ACHN (cell line): ENCODE measurements at regions not wholly inside any gene's neighbourhood (a gene's known extent, or its start where the extent isn't known, plus 50 kb on each side); places are given as distances from the start of the nearest gene placed in this dataset.

Experiments
- DNase-seq: peaks from one replicate; pipeline ENCODE4 v3.0.0-alpha.2; 2015
- in situ Hi-C: cut with HindIII; loops from 2 replicates; pipeline ENCODE4 v1.10.0; 2017; ENCODE audit warnings: low sequenced_read_pairs, low pct_ligation_motif_present, low pct_unique_long_range_greater_than_20kb

DNA sequence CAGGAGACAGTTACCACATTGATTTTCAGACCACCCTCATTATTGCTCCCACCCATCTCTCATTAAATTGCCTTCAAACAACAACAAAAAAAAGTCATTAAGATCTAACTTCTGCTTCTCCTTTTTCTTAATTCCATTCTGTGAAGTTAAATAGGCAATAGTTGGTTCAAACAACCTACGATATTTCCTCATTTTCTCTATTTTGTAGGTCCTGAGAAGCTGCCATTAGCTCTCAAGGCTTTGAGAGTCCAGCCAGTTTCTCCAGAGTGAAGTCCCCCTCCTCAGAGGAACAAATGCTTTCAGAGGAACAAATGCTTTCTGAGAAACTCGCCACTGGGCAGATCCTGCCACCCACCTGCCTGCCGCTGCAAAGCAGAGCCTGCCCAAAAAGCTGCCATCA is 125.6 kb downstream of the ETS2 start:
- no peak for DNase-seq
- in situ Hi-C loops, result no loop called here

GRCh38 chr21:38930853-38931252 is 125.1 kb downstream of the ETS2 start:
- in situ Hi-C loops, result no loop called here
- no peak for DNase-seq

DNA sequence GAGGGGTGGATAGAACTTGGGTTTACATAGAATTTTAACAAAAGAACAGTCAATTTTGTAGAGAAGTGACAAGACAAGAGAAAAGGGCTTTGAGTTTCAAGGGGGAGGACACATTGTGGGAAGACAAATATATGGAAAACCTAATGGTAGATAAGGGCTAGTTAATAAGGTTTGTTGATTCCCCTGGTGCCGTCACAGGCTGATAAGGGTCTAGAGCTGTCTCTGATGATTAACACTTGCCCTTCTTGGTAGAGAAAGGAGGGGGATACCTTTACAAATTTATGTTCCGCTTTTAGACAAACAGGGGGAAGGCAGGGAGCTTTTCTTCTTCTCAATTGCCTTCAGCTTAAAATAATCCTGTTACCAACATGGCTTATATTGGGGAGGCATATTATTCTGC is 124.3 kb downstream of the ETS2 start:
- in situ Hi-C loops, result no loop called here
- DNase-seq, result no peak

GRCh38 chr21:38929652-38930051 is 123.9 kb downstream of the ETS2 start:
- in situ Hi-C loops, result no loop called here
- DNase-seq, result no peak

- no peak for DNase-seq
- in situ Hi-C loops, result no loop called here
These were observed 123.4 kb downstream of the ETS2 start for GRCh38 chr21:38929142-38929541.

DNA sequence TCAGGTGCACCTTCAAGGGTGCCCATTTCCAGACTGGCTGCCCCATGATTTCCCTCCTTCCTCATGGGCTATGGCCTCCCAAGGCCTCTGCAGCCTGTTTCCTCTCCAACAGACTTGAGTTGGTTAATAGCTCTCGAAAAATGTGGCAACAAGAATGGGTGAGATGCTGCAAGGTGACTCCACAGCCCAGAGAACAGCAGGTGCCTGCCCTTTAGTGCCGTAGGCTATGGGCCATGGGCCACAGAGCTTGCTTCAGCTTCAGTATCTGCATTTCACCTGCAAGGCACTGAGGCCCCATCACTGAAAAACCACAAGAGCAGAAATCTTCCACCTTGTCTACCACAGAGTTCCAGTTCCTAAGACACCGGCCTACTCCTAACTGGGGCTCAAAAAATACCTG is 122.0 kb downstream of the ETS2 start:
- DNase-seq, result no peak
- in situ Hi-C loops, result no loop called here

DNA sequence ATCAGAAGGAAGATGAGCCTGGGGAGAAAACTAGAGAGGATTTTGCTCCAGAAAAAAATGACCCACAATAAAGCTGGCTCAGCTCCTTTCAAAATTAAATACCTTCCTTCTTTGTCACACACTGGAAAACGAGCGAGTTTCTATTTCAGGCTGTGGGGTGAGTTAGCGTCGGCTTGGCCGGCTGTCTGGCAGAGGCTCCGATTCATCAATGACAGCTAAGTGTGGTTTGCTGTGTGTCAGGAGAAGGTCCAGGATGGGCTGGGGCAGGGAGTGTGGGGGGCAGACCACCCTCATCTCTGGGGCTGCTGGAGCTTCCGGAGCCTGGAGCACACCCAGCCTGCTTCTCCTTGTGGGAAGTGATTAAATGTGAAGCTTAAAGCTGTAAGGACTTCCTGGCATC is 120.2 kb downstream of the ETS2 start:
- peak; percentile 49 for DNase-seq
- in situ Hi-C loops, result no loop called here

- DNase-seq, result no peak
- in situ Hi-C loops, result no loop called here
These were observed 119.7 kb downstream of the ETS2 start for GRCh38 chr21:38925478-38925877.

DNA sequence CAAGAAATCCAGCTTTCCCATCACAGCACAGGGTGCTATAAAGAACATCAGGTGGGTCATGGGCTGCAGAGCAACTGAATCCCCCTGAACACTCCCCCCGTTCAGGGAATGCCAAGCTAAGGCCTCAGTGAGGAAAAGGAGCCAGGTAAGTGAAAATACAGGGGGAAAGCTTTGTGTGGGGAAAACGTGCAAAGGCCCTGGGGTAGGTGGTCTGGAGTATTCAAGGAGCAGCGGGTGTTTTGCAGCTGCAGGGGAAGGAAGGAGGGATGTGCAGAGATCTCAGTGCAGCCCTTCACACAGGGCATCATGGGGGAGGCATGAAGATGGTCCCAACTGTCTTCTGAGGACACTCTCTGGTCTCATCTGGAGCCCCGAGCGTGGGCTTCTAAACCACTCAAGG is 119.2 kb downstream of the ETS2 start:
- DNase-seq, result no peak
- in situ Hi-C loops, result no loop called here

DNA sequence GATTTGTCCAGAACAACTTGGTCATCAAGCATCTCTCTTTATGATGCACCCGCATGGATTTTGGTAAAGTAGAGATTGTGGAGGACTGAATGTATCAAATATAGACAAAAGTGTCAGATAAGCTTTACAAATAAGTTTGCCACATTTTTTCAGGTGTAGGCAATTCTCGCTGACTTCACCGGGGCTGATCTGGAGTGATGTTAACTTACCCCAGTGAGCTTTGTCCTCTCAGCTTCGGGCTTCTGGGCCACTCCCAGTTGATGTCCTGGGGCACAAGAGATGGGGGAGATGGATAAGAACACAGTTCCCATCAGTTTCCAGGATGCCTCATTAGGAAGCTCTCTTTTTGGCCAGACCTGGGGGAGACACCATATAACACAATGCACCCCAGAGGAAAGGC is 117.7 kb downstream of the ETS2 start:
- DNase-seq, result no peak
- in situ Hi-C loops, result no loop called here

GRCh38 chr21:38922474-38923235 is 116.9 kb downstream of the ETS2 start:
- no peak for DNase-seq
- in situ Hi-C loops, result no loop called here

DNA sequence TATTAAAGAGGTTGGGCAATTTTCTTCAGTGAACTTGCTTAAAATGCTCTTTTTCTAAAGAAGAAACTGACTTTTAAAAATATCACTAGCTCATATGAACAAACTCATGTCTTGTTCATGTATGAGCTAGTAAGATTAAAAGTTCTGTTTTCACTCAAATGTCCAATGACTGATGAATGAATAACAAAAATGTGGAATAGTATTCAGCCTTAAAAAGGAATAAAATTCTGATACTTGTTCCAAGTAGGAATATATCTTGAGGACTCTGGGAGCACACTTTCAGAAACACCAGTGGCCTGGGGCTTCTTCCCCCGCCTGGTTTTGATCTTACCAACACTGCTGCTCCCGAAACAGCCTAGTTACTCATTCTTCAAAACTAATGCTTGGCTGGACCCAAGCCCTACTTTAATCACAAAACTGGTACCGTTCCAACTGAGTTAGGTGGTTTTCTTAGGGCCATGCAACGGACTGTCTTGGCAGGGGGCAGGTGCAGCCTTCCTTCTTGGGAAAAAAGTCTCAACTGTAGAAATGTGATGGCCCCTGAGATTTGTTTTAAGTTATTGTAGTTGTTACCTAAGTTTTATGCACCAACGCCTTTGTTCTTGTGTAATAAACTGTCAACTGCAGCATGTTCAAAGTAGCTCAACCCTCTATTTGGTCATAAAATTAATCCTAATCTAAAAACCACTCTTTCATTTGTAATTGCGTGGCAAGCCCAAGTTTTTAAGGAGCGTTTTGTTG is 116.0 kb downstream of the ETS2 start:
- DNase-seq, result no peak
- in situ Hi-C loops, result no loop called here

DNA sequence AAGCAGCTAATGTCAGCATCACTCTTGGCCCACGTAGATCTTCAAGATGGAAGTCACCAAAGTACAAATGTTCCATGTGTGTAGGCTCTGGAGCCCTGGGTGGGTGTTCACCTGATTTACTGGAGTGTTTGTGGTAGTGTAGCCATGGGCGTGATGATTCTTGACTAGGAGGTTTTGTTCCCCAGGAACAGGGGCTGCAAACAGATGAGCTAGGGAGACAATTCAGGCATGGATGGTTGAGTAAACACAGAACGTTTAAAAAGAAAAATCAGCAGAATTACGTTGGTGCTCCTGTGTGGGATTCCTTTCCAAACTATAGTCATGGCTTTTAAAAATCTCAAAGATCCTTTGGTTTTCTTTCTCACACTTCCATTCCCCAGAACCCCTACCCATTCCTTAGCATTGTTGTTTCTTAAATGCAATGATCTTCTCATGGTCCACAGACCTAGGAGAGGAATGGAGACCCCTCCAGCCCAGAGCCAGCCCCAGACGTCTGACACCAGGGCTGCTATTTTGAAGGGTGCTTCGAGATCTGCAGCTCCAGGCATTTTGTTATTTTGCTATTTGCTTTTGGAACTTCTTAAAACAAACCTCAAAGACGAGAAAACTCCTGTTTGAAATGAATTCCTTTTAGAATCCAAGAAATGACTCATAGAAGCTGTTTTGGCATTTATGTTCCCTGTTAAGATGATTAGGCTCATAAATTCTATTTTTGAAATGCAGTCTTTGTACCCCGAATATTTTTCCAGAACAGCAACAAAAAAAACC is 115.1 kb downstream of the ETS2 start:
- in situ Hi-C loops, result no loop called here
- DNase-seq, result no peak

GRCh38 chr21:38918607-38919346 is 113.0 kb downstream of the ETS2 start:
- DNase-seq, result no peak

GRCh38 chr21:38917043-38917774 is 111.5 kb downstream of the ETS2 start:
- DNase-seq, result no peak
- in situ Hi-C loops, result no loop called here

More at GRCh38 chr21:38918607-38919346, 113.0 kb downstream of the ETS2 start:
- in situ Hi-C loops, result no loop called here

DNA sequence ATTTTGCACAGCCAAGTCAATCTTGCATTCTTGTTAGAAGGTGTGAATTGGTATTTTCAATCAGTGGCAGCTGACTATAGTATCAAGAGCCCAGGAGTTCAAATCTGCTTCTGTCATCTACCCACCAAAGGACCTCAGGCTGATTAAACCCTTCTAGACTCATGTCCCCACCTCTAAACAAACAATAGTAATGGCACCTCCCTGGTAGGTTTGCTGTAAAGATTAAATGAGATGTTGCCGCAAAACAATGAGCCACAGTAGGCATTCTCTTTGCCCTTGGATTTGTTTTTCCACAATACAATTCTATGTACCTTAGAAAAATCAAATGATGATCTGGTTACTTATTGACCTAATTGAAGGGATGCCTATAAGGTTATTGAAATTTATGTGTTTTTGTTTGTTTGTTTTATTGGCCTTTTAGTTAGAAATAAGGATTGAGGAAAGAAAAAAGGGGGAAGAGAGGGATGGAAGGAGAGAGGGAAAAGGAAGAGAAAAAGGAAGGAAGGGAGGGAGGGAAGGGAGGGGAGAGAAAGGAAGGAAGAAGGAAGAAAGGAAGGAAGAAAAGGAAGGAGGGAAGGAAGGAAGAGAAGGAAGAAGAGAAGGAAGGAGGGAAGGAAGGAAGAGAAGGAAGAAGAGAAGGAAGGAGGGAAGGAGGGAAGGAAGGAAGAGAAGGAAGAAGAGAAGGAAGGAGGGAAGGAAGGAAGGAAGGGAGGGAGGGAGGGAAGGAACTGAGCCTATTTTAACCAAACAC is 110.7 kb downstream of the ETS2 start:
- no peak for DNase-seq
- in situ Hi-C loops, result no loop called here

GRCh38 chr21:38915546-38915945 is 109.8 kb downstream of the ETS2 start:
- in situ Hi-C loops, result no loop called here
- DNase-seq, result no peak
